Spleen (tissue), 11 donors: ENCODE measurements at regions not wholly inside any gene's neighbourhood (a gene's known extent, or its start where the extent isn't known, plus 50 kb on each side); places are given as distances from the start of the nearest gene placed in this dataset.

Source experiments
- DNase-seq: peaks from one replicate; pipeline ENCODE4 v3.0.0-alpha.2; 2020
- H3K27ac ChIP-seq, 8 donors: fragments of 200-600 bp; sonication (generic) in 7 of 8; 1 replicate in 4 of 8; 2 replicates in 4 of 8; pipeline versions ENCODE4 v1.5.0 to v1.8.0; 2016 to 2021; ENCODE audit warnings: inconsistent platforms in 4 of 8, mild to moderate bottlenecking in 4 of 8, moderate library complexity in 1 of 8
- H3K27me3 ChIP-seq, 7 donors: fragments of 200-600 bp; sonication (generic) in 6 of 7; replicated peaks in 1 of 7; 1 replicate in 4 of 7; 2 replicates in 3 of 7; pipeline versions ENCODE4 v1.5.0 to v1.8.0; 2016 to 2021; ENCODE audit warnings: inconsistent platforms in 3 of 7, mild to moderate bottlenecking in 1 of 7
- H3K36me3 ChIP-seq, 6 donors: fragments of 200-600 bp; sonication (generic) in 5 of 6; 1 replicate in 4 of 6; 2 replicates in 2 of 6; pipeline versions ENCODE4 v1.5.0 to v1.8.0; 2016 to 2021; ENCODE audit warnings: inconsistent platforms in 2 of 6
- H3K4me1 ChIP-seq, 6 donors: fragments of 200-600 bp; sonication (generic) in 5 of 6; 1 replicate in 3 of 6; 2 replicates in 3 of 6; pipeline versions ENCODE4 v1.5.0 to v1.8.0; 2016 to 2021; ENCODE audit warnings: inconsistent platforms in 3 of 6
- H3K4me3 ChIP-seq, 8 donors: fragments of 200-600 bp; sonication (generic) in 7 of 8; 1 replicate in 4 of 8; 2 replicates in 4 of 8; pipeline versions ENCODE4 v1.5.0 to v1.8.0; 2016 to 2021; ENCODE audit warnings: inconsistent platforms in 4 of 8, mild to moderate bottlenecking in 4 of 8, moderate library complexity in 2 of 8
- H3K9me3 ChIP-seq, 8 donors: fragments of 200-600 bp; sonication (generic) in 7 of 8; 1 replicate in 4 of 8; 2 replicates in 4 of 8; pipeline versions ENCODE4 v1.5.0 to v1.8.0; 2016 to 2021; ENCODE audit warnings: inconsistent platforms in 4 of 8
- CTCF ChIP-seq, 11 experiments: fragments of 200-600 bp in 7 of 11; fragments of 450-650 bp in 4 of 11; sonication (generic) in 4 of 11; IDR thresholded peaks in 8 of 11; conservative IDR thresholded peaks in 3 of 11; 1 replicate in 7 of 11; 2 replicates in 4 of 11; pipeline versions ENCODE4 v1.4.0 to v1.8.0; 2016 to 2021; ENCODE audit warnings: antibody characterized with exemption in 11 of 11, inconsistent platforms in 4 of 11, mild to moderate bottlenecking in 1 of 11
- POLR2A ChIP-seq, 3 donors: fragments of 450-650 bp; IDR thresholded peaks; one replicate each; pipeline ENCODE4 v1.5.1; 2017; ENCODE audit warnings: antibody characterized with exemption in 3 of 3, mild to moderate bottlenecking in 1 of 3
- POLR2AphosphoS5 ChIP-seq, 3 donors: sonication (generic); formaldehyde crosslinking; IDR thresholded peaks; one replicate each; pipeline ENCODE4 v1.5.1; 2017; ENCODE audit warnings: antibody characterized with exemption in 3 of 3
- WGBS, 5 donors: extraction: QIAGEN DNeasy Blood & Tissue Kit in 3 of 5; methylation state at CpG; one replicate each; pipeline versions ENCODE4 v1.1.5 to v1.1.7; 2013 to 2018; 5-methylcytosine and 5-hydroxymethylcytosine counted together
- intact Hi-C: fragments of 100-400 bp; cut with DNase I; formaldehyde crosslinking; loops from one replicate; pipeline ENCODE4 v1.15.0; 2023; ENCODE audit warnings: low total_unique reads
- donor health status: healthy with polysubstance abuse.
- donor health status: DM: no; HTN: no; CAD: no; lungs with moderate emphysema.
- donor health status: DM: no; HTN: no; CAD: no.
- donor health status: Bipolar disorder and iron deficiency.
- donor health status: healthy.
- donor health status: DM: no; HTN: no; CAD: no.
- donor health status: DM: yes; HTN: yes; CAD: no.

GRCh38 chr9:108552459-108553040 is 303.2 kb downstream of the ACTL7B start:
- H3K4me3 ChIP-seq: no peak overlapping the region
- DNase-seq: no peak
- 65 to 85% (median 80%) methylated on average over 7 of the region's 7 CpGs for WGBS, 5 donors
- no peaks in the 10 kb centered on the region for H3K36me3 ChIP-seq
- no peaks in the 10 kb centered on the region for H3K9me3 ChIP-seq
- intact Hi-C loops: no loop called here
- no peaks in the 10 kb centered on the region for H3K27me3 ChIP-seq
- H3K4me1 ChIP-seq: no peaks in the 10 kb centered on the region
- TF ChIP-seq POLR2AphosphoS5 (IDR thresholded peaks at IDR 0.05) (no peak), CTCF (IDR thresholded peaks at IDR 0.05 in 8 of 11, conservative IDR thresholded peaks at IDR 0.05 in 3 of 11) (no peak), POLR2A (IDR thresholded peaks at IDR 0.05) (no peak)
- no peak overlapping the region for H3K27ac ChIP-seq

GRCh38 chr9:108551030-108551841 is 304.6 kb downstream of the ACTL7B start:
- WGBS, 5 donors: 83 to 92% (median 87%) methylated on average over 12 of the region's 12 CpGs
- no peak for TF ChIP-seq POLR2AphosphoS5 (IDR thresholded peaks at IDR 0.05)
- no peak for TF ChIP-seq POLR2A (IDR thresholded peaks at IDR 0.05)
- no peak for TF ChIP-seq CTCF (IDR thresholded peaks at IDR 0.05 in 8 of 11, conservative IDR thresholded peaks at IDR 0.05 in 3 of 11)
- intact Hi-C loops: no loop called here
- H3K4me3 ChIP-seq: no peak overlapping the region
- no peaks in the 10 kb centered on the region for H3K9me3 ChIP-seq
- H3K36me3 ChIP-seq: no peaks in the 10 kb centered on the region
- H3K27me3 ChIP-seq: no peaks in the 10 kb centered on the region
- no peaks in the 10 kb centered on the region for H3K4me1 ChIP-seq
- DNase-seq: no peak
- H3K27ac ChIP-seq: no peak overlapping the region

- 71 to 91% (median 86%) methylated on average over 4 of the region's 4 CpGs for WGBS, 5 donors
- intact Hi-C loops: no loop called here
These were observed 305.7 kb downstream of the ACTL7B start for GRCh38 chr9:108550106-108550505.

More at GRCh38 chr9:108550106-108550505, 305.7 kb downstream of the ACTL7B start:
- no peaks in the 10 kb centered on the region for H3K36me3 ChIP-seq
- H3K4me3 ChIP-seq: no peak overlapping the region
- H3K4me1 ChIP-seq: no peaks in the 10 kb centered on the region
- no peak for DNase-seq
- no peaks in the 10 kb centered on the region for H3K27me3 ChIP-seq
- H3K27ac ChIP-seq: no peak overlapping the region
- H3K9me3 ChIP-seq: no peaks in the 10 kb centered on the region
- TF ChIP-seq CTCF (IDR thresholded peaks at IDR 0.05 in 8 of 11, conservative IDR thresholded peaks at IDR 0.05 in 3 of 11) (no peak), POLR2AphosphoS5 (IDR thresholded peaks at IDR 0.05) (no peak), POLR2A (IDR thresholded peaks at IDR 0.05) (no peak)
